ENCODE measurements at regions not wholly inside any gene's neighbourhood (a gene's known extent, or its start where the extent isn't known, plus 50 kb on each side); places are given as distances from the start of the nearest gene placed in this dataset.
"Not testable (repeated sequence)": the region's sequence is repeated elsewhere in the genome, so short reads cannot be mapped to it uniquely, and the experiment has no call there.

- intact Hi-C loops (cut with DNase I), result no loop called here
- no peak for DNase-seq (ENCODE audit: low spot score)
Measured at GRCh38 chr2:67600946-67601345, 203.8 kb downstream of the ETAA1 start.

- no peak for DNase-seq (ENCODE audit: low spot score)
- intact Hi-C loops (cut with DNase I), result no loop called here
Measured at GRCh38 chr2:67604360-67604759, 207.2 kb downstream of the ETAA1 start.

GRCh38 chr2:67612576-67613042 is 215.5 kb downstream of the ETAA1 start:
- intact Hi-C loops (cut with DNase I), result no loop called here
- no peak for DNase-seq (ENCODE audit: low spot score)

- no peak for DNase-seq (ENCODE audit: low spot score)
- intact Hi-C loops (cut with DNase I), result no loop called here
Measured at GRCh38 chr2:67613227-67613626, 216.1 kb downstream of the ETAA1 start.

- no peak for DNase-seq (ENCODE audit: low spot score)
- intact Hi-C loops (cut with DNase I), result no loop called here
Measured at GRCh38 chr2:67614454-67614853, 217.3 kb downstream of the ETAA1 start.

- intact Hi-C loops (cut with DNase I), result no loop called here
- DNase-seq (ENCODE audit: low spot score), result no peak
Measured at GRCh38 chr2:67616749-67617148, 219.6 kb downstream of the ETAA1 start.

- no peak for DNase-seq (ENCODE audit: low spot score)
- intact Hi-C loops (cut with DNase I), result no loop called here
Measured at GRCh38 chr2:67619204-67619603, 222.1 kb downstream of the ETAA1 start.

GRCh38 chr2:67623741-67624140 is 226.6 kb downstream of the ETAA1 start:
- DNase-seq (ENCODE audit: low spot score); intact Hi-C loops (cut with DNase I): not testable (repeated sequence)

GRCh38 chr2:67625178-67625577 is 228.0 kb downstream of the ETAA1 start:
- intact Hi-C loops (cut with DNase I), result no loop called here
- DNase-seq (ENCODE audit: low spot score), result no peak

GRCh38 chr2:67625690-67626475 is 228.8 kb downstream of the ETAA1 start:
- intact Hi-C loops (cut with DNase I), result no loop called here

GRCh38 chr2:67626656-67627055 is 229.5 kb downstream of the ETAA1 start:
- intact Hi-C loops (cut with DNase I), result no loop called here

More at GRCh38 chr2:67625690-67626475, 228.8 kb downstream of the ETAA1 start:
- DNase-seq (ENCODE audit: low spot score), result no peak

GRCh38 chr2:67627456-67628207 is 230.5 kb downstream of the ETAA1 start:
- intact Hi-C loops (cut with DNase I), result no loop called here
- DNase-seq (ENCODE audit: low spot score), result no peak

More at GRCh38 chr2:67626656-67627055, 229.5 kb downstream of the ETAA1 start:
- DNase-seq (ENCODE audit: low spot score), result no peak

GRCh38 chr2:67628892-67629291 is 231.8 kb downstream of the ETAA1 start:
- intact Hi-C loops (cut with DNase I), result no loop called here
- no peak for DNase-seq (ENCODE audit: low spot score)

GRCh38 chr2:67631483-67631882 is 234.3 kb downstream of the ETAA1 start:
- no peak for DNase-seq (ENCODE audit: low spot score)
- intact Hi-C loops (cut with DNase I), result no loop called here

- intact Hi-C loops (cut with DNase I), result no loop called here
- DNase-seq (ENCODE audit: low spot score), result no peak
Measured at GRCh38 chr2:67633212-67633856, 236.2 kb downstream of the ETAA1 start.

GRCh38 chr2:67638146-67638545 is 241.0 kb downstream of the ETAA1 start:
- no peak for DNase-seq (ENCODE audit: low spot score)
- intact Hi-C loops (cut with DNase I), result no loop called here

GRCh38 chr2:67641312-67642045 is 244.3 kb downstream of the ETAA1 start:
- DNase-seq (ENCODE audit: low spot score), result no peak
- intact Hi-C loops (cut with DNase I), result loop anchor here in 1 of 2 donors (10.0 kb wide), 1 partner anchor 157 kb away; no protein-coding TSS in a partner anchor

- no peak for DNase-seq (ENCODE audit: low spot score)
- intact Hi-C loops (cut with DNase I), result loop anchor here in 1 of 2 donors (10.0 kb wide), 1 partner anchor 157 kb away; no protein-coding TSS in a partner anchor
Measured at GRCh38 chr2:67642046-67642382, 244.9 kb downstream of the ETAA1 start.

- DNase-seq (ENCODE audit: low spot score), result no peak
- intact Hi-C loops (cut with DNase I), result loop anchor here in 1 of 2 donors (10.0 kb wide), 1 partner anchor 158 kb away; no protein-coding TSS in a partner anchor
Measured at GRCh38 chr2:67642961-67643360, 245.8 kb downstream of the ETAA1 start.

Measured in posterior vena cava (tissue), 2 donors.